HEK293T (cell line): ENCODE measurements at regions not wholly inside any gene's neighbourhood (a gene's known extent, or its start where the extent isn't known, plus 50 kb on each side); places are given as distances from the start of the nearest gene placed in this dataset.

ENCODE experiments used
- ARNT ChIP-seq: fragments of 450-650 bp; IDR thresholded peaks from 2 replicates; pipeline ENCODE4 v1.6.1; 2017; ENCODE audit warnings: mild to moderate bottlenecking
- BHLHE40 ChIP-seq: fragments of 450-650 bp; IDR thresholded peaks from 2 replicates; pipeline ENCODE4 v1.6.1; 2016; ENCODE audit warnings: mild to moderate bottlenecking, moderate library complexity, borderline replicate concordance
- CTBP1 ChIP-seq: fragments of 450-650 bp; IDR thresholded peaks from 2 replicates; pipeline ENCODE4 v1.6.1; 2016; ENCODE audit warnings: borderline replicate concordance
- ELF4 ChIP-seq: fragments of 450-650 bp; IDR thresholded peaks from 2 replicates; pipeline ENCODE4 v1.6.1; 2017; ENCODE audit warnings: antibody characterized with exemption
- FOXA1 ChIP-seq: fragments of 450-650 bp; IDR thresholded peaks from 2 replicates; pipeline ENCODE4 v1.6.1; 2016; ENCODE audit warnings: mild to moderate bottlenecking
- FOXK2 ChIP-seq: fragments of 450-650 bp; IDR thresholded peaks from 2 replicates; pipeline ENCODE4 v1.6.1; 2016; ENCODE audit warnings: mild to moderate bottlenecking
- FOXM1 ChIP-seq: fragments of 450-650 bp; IDR thresholded peaks from 2 replicates; pipeline ENCODE4 v1.6.1; 2017; ENCODE audit warnings: mild to moderate bottlenecking, borderline replicate concordance
- HDGF ChIP-seq: fragments of 450-650 bp; IDR thresholded peaks from 2 replicates; pipeline ENCODE4 v1.6.1; 2017; ENCODE audit warnings: antibody characterized with exemption, borderline replicate concordance
- L3MBTL2 ChIP-seq: fragments of 450-650 bp; conservative IDR thresholded peaks from 2 replicates; pipeline ENCODE4 v1.6.1; 2016; ENCODE audit warnings: mild to moderate bottlenecking
- SP1 ChIP-seq: fragments of 450-650 bp; IDR thresholded peaks from 2 replicates; pipeline ENCODE4 v1.6.1; 2017
- SUZ12 ChIP-seq: fragments of 450-650 bp; IDR thresholded peaks from 2 replicates; pipeline ENCODE4 v1.6.1; 2016; ENCODE audit warnings: mild to moderate bottlenecking
- TF ChIP-seq, protein P1 (sequence below): fragments of 450-650 bp; IDR thresholded peaks from 2 replicates; pipeline ENCODE4 v1.6.1; 2016

- TF ChIP-seq L3MBTL2 (no peak), BHLHE40 (no peak), ARNT (no peak), SUZ12 (no peak), SP1 (no peak), HDGF (no peak), FOXK2 (no peak), FOXM1 (no peak), FOXA1 (no peak), CTBP1 (no peak), ELF4 (no peak)
- TF ChIP-seq, protein P1, sequence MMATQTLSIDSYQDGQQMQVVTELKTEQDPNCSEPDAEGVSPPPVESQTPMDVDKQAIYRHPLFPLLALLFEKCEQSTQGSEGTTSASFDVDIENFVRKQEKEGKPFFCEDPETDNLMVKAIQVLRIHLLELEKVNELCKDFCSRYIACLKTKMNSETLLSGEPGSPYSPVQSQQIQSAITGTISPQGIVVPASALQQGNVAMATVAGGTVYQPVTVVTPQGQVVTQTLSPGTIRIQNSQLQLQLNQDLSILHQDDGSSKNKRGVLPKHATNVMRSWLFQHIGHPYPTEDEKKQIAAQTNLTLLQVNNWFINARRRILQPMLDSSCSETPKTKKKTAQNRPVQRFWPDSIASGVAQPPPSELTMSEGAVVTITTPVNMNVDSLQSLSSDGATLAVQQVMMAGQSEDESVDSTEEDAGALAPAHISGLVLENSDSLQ = no peak
Observed at GRCh38 chr6:113380591-113380990, 476.6 kb upstream of the MARCKS start.
